HG03039 (cell line): ENCODE measurements at regions not wholly inside any gene's neighbourhood (a gene's known extent, or its start where the extent isn't known, plus 50 kb on each side); places are given as distances from the start of the nearest gene placed in this dataset.

Experiments used
- ATAC-seq: cut with Tn5 transposase; IDR thresholded peaks from one replicate; pipeline ENCODE4 v1.9.1; 2021; ENCODE audit warnings: mild to moderate bottlenecking, moderate library complexity; ENCODE audit not compliant: unreplicated experiment

GRCh38 chr11:113634940-113635575, 71.0 kb downstream of the TMPRSS5 start:
- no peak for ATAC-seq

- no peak for ATAC-seq
These were observed 73.1 kb downstream of the TMPRSS5 start for GRCh38 chr11:113632981-113633380.

DNA sequence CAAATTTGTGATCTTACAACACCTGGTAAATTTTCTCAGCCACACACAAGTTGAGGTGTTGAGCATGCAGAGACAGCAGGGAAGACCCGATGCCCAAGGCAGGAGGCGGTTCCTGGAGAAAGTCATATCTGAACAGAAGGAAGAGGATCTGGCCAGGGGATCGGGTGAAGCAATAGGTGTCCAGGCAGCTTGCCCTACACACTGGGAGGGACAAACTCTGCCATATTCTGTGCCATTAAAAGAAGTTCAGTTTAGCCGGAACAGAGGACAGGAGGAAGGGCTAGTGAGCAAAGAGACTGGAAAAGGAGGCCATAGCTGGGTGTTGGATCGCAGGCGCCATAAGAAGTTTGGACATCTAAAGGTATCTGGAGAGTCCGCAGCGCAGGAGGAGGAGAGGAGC, 76.5 kb downstream of the TMPRSS5 start:
- no peak for ATAC-seq

DNA sequence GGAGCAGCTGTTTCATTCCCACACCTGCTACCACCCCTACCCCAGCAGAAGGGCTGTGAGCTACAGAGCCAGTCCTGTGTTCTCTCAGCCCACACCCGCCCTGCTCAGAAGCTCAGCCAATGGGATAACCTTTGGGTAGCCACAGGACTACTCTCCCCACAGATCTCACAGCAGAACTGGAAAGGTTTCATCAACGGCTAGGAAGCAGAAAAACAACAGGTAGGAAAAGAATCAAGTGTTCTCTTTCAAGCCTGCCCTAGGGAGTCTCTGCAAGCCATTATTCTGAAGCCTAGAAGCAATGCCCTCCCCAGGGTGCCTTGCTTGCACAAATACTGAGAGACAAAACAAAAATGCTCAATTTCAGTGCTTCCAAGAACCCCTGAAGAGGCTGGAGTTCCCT, 77.2 kb downstream of the TMPRSS5 start:
- no peak for ATAC-seq

DNA sequence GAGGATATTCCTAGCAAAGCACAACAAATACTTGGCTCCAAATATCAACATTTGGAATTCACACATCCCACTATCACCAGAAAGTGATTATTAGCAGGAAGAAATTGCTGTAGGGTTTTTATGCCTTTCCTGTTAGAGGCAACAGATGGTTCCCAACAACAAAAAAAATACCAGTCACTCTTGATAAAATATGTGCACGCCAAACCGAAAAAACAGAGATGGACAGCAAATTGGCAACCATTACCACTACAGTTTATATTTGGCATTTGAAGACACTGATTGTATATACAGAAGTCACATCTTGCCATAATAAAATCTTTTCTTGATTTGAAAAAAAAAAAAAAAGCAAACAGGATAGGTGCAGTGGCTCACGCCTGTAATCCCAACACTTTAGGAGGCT, 78.2 kb downstream of the TMPRSS5 start:
- no peak for ATAC-seq

DNA sequence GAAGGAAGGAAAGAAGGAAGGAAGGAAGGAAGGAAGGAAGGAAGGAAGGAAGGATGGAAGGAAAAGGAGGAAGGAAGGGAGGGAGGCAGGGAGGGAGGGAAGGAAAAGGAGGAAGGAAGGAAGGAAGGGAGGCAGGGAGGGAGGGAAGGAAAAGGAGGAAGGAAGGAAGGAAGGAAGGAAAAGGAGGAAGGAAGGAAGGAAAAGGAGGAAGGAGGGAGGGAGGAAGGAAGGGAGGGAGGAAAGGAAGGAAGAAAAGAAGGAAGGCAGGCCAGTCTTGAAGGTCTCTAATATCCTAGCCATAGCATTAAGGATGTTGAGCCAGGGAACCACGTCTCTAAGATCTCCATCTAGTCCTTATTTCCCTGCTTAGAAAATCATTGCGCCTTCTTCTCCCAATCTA, 78.8 kb downstream of the TMPRSS5 start:
- ATAC-seq = no peak

- no peak for ATAC-seq
These were observed 79.4 kb downstream of the TMPRSS5 start for GRCh38 chr11:113626736-113627135.

- no peak for ATAC-seq
These were observed 83.0 kb downstream of the TMPRSS5 start for GRCh38 chr11:113623114-113623513.

DNA sequence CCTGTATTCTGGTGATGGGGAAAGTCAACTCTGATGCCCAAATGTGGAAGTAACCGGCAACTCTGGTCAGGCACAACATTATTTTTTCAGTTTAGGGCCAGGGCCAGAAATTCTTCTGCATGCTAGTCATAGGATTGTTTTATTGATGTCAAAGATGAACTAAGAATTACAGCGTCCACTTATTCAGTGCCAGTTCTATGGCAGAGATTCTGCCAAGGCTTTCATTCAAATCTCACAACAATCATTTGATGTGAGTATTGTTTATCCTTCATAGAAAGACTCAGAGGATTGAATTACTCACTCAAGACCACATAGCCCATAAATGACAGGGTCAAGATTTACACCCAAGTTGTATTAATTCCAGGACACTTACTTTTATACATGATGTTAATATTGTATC, 87.7 kb downstream of the TMPRSS5 start:
- ATAC-seq = no peak

DNA sequence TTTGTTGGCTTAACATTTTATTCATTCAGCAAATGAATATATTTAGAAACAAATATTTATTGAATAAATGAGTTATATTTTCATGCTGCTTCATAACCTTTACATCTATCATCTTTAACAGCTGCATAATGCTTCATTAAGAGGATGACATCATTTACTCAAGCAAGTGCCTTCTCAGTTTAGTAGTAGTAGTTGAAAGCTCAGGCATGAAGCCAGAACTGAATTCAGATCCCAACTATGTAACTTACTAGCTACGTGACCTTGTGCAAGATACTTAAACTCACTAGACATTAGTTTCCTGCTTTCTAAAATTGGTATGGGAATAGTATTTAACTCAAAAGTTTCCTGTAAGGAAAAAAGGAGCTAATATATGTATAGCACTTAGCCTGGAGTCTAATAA, 90.3 kb downstream of the TMPRSS5 start:
- ATAC-seq = no peak

- ATAC-seq = no peak
These were observed 91.0 kb downstream of the TMPRSS5 start for GRCh38 chr11:113615098-113615497.

DNA sequence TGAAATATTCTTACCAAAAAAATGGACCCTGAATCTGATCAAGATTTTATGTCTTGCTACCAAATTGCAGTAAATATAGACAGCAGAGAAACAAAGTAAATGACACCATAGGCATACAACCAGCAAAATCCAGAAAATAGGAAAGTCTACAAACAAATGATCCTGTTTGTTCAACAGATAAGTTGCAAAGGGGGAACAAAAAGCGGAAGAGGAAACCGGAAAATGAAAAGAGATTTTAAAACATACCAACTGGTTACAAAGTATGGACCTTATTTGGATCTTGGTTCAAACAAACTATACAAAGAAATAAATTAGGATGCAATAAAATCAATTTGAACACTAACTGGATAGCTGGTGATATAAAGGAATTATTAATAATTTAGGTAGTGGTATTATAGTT, 92.0 kb downstream of the TMPRSS5 start:
- ATAC-seq = no peak

DNA sequence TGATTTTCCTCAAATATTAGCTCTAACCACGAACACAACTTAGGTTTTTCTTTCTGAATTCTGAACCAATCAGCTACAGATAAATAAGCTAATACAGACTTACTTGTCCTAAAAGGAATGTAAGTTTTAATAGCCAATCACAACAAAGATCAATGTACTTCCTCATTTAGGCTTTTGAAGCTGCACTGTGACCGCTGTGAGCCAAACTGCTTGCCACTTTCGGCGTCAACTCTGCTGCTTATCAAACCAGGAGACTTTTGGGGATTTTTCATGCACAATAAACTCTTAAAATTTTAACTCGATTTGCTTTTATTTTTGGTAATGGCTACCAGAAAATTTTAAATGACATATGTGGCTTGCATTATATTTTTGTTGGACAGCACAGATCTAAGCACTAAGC, 92.5 kb downstream of the TMPRSS5 start:
- ATAC-seq = no peak

DNA sequence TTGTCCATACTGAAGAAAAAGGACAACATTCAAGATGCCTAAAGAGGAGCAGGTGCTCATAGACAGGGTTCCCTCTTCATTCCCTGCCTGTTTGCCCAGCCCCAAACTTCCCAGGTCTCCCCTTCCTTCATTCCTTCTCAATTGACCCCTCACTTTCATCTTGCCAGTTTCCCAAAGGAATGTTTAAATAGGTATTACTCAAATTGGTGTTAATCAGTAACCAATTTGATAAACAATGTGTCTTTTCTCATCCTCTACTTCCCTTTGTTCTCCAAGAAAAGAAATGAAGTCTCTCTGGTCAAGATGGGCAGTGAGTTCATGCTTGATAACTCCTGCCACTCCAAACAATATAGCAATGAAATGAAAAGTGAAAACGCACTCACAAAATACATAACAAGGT, 101.9 kb downstream of the TMPRSS5 start:
- no peak for ATAC-seq

- no peak for ATAC-seq
These were observed 102.6 kb downstream of the TMPRSS5 start for GRCh38 chr11:113603277-113604059.

GRCh38 chr11:113602483-113602882, 103.6 kb downstream of the TMPRSS5 start:
- no peak for ATAC-seq

GRCh38 chr11:113596658-113597057, 109.5 kb downstream of the TMPRSS5 start:
- ATAC-seq = no peak

- ATAC-seq = no peak
These were observed 110.1 kb downstream of the TMPRSS5 start for GRCh38 chr11:113595810-113596594.

DNA sequence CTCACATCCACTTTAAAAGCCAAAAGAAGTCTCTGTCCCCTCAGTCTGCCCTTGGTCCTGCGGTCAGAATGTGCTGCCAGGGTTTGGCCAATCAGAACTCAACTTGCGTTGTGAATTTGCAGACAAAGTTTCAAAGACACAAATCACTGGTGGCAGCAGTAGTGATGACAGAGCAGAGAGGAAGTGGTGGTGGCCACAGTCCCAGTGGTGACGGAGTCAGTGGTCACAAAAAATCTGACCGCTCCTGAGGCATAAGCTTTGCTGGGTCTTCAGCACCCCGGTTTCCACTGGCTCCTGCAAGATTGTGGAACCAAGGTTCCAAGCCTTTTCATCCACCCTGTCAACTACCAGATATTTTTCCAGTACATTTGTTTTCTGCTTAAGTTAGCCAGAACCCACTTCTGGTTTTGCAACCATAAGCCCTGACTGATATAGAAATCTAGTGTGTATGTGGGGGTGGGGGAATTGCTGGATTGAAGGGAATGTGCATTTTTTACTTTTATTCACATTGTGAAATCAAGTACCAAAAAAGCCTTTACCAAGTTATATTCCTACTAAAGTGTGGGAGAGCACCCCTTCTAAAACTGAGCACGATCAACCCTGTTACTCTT, 112.3 kb downstream of the TMPRSS5 start:
- peak; percentile 61 for ATAC-seq

DNA sequence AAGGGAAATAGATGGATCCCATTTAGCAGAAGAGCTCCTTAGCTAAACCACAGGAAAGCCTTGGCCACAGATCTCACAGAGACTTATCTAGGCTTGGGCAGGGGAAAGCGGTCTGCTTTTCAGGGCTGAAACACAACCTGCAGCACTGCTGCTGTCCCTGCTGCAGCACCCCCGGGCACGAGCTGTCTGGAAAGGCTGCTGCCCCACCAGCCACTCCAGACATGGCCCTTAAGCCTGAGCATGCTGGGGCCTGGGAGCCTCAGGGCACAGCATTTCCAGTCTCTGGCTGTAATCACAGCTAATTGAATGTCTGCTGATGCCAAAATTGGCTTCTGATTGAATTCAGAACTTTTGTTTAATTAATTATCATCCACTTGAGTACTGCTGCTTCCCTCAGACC, 115.0 kb downstream of the TMPRSS5 start:
- no peak for ATAC-seq

- peak; percentile 61 for ATAC-seq
These were observed 112.1 kb upstream of the DRD2 start for GRCh38 chr11:113587308-113587739.
